IPS-18c (cell line): ENCODE measurements at regions not wholly inside any gene's neighbourhood (a gene's known extent, or its start where the extent isn't known, plus 50 kb on each side); places are given as distances from the start of the nearest gene placed in this dataset.
"Not testable (repeated sequence)": the region's sequence is repeated elsewhere in the genome, so short reads cannot be mapped to it uniquely, and the experiment has no call there.

ENCODE experiments used
- H3K4me3 ChIP-seq: 2 replicates; pipeline ENCODE4 v1.7.0; 2013; ENCODE audit warnings: low read depth, mild to moderate bottlenecking, low read length, moderate library complexity; ENCODE audit not compliant: insufficient read depth
- H3K9me3 ChIP-seq: one replicate; pipeline ENCODE4 v1.6.1; 2013; ENCODE audit warnings: mild to moderate bottlenecking, low read length, moderate library complexity; ENCODE audit not compliant: control insufficient read depth, insufficient read depth

DNA sequence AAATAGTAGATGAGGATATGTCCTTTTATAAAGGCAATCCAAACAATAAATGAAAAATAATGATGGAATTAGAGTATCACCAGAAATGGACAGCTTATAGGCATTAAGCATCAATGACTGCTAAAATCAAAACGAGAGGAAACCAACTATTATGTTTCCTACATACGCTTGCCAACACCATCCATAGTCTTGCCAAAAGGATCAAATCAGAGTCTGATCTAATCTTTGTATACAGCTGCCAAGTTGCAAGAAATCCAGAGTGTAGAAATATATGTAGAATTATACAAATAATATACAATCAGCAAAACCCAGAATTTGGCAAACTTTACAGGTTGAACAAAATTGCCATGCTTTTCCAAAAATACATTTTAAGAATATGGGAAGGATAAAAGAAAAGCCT lies 1661.6 kb downstream of the SLITRK1 start:
- Histone ChIP-seq H3K4me3 (no peak overlapping the region), H3K9me3 (no peaks in the 10 kb centered on the region)

DNA sequence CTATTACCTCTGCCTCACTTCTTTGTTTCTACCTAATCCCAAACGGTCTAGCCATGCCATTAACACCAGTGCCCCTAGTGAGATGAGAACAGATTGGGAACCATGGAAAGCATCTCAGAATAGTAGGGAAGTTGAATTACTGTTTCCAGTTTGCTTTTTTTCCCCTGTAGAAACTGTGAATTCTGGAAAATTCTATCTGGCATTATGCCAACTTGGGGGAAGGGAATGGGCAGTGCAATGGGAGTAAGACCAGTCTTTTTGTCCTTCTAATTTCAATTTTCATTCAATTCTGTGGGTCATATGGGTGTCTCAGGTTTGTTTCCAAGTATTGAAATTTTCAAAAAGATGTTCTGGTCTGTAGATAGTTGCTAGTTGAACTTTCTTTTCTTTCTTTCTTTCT lies 1666.1 kb downstream of the SLITRK1 start:
- Histone ChIP-seq H3K9me3 (no peaks in the 10 kb centered on the region), H3K4me3 (no peak overlapping the region)

DNA sequence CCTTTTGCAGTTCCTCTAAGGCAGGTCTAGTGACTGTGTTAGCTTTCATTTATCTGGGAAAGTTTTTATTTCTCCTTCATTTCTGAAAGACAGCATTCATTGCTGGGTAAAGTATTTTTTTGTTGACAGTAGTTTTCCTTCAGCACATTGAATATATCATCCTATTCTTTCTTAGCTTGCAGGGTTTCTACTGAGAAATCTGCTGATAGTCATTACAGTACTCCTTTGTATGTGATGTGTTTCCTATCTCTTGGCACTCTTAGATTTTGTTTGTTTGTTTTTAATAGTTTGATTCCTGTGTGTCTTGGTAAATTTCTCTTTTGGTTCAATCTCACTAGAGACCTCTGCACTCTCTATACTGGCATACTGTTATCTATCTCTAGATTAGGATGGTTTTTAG lies 1667.9 kb downstream of the SLITRK1 start:
- no peaks in the 10 kb centered on the region for H3K9me3 ChIP-seq
- H3K4me3 ChIP-seq: no peak overlapping the region

DNA sequence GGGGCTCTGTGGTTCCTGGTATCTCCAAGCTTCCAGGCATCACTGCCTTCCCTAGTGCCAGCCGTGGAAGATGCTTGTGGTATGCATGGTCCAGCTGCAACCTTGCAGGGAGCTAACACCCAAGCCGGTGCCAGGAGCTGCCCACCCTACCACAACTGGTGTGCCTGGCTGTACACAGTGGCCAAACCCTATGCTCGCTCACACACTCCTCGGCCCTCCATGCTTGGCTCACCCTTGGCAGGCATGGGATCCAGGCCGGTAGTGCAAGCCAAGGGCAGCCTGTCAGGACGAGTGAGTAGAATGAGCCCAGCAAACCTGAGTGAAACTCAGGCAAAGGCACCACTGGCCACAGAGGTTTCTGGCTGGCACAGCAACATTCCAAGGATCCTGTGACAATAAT lies 1676.0 kb downstream of the SLITRK1 start:
- H3K4me3 ChIP-seq: no peak overlapping the region

DNA sequence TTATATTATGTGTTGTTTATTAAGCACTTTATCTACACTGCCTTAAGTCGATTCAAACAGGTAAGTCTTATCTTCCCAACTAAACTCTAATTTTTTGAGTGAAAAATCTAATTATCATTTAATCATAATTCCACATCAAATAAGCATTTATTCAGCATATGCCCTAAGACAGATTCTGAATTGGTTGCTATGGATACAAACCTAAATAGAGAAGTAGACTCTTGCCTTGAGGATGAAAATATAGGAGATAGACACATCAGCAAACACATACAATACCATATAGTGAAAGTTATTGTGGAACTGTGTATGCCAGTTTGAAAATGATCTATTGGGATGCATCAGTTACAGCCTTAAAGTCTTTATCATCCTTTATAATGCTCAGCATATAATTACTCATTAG lies 1679.9 kb downstream of the SLITRK1 start:
- no peaks in the 10 kb centered on the region for H3K9me3 ChIP-seq

More for the DNA sequence above, 1676.0 kb downstream of the SLITRK1 start:
- no peaks in the 10 kb centered on the region for H3K9me3 ChIP-seq

DNA sequence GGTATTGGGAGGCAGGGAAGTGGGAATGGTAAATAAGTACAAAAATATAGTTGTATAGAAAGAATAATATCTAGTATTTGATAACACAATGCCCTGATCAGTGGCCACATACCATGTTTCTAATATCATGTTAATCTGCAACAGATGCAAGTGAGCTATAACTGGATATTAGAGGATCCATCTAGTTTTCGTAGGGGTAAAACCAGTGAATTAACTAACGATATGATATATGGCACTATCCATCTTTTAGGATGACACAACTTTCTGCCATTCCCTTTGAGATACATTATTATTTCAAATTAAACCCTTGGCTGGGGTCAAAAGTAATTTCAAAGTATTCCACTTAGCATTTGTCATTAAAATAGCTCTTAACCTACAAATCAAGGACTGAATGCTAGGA lies 1686.2 kb downstream of the SLITRK1 start:
- Histone ChIP-seq H3K9me3 (no peaks in the 10 kb centered on the region), H3K4me3 (no peak overlapping the region)

More for the DNA sequence above, 1679.9 kb downstream of the SLITRK1 start:
- H3K4me3 ChIP-seq: no peak overlapping the region

DNA sequence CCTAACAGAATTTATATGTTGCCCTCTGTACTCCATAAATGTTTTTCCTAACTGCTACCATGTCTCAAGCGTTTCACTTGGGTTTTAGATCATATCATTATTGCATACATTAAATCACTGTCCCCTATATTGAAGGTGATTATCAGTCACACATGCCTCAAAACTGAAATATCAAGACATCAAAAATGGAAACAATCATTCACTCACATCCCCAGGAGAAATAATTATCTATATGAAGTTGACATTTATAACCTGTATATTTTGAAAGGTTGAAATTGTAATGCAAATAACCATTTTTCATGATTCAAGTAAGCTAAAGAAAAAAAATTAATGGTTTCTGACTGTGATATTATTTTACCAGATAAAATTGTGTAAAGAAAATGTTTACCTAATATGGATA lies 1695.0 kb downstream of the SLITRK1 start:
- H3K4me3 ChIP-seq: no peak overlapping the region
- no peaks in the 10 kb centered on the region for H3K9me3 ChIP-seq

DNA sequence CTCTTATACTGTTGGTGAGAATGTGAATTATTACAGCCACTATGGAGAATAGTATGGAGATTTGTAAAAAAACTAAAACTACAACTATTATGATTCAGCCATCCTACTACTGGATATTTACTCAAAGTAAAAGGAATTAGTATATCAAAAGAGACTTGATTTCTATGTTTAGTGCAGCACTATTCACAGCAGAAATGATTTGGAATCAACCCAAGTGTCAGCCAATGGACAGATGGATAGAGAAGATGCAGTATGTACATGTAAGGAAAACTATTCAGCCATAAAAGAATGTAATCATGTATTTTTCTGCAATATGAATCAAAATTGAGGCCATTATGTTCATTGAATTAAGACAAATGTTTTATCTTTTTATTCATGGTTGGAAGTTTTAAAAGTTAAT lies 1705.5 kb downstream of the SLITRK1 start:
- no peak overlapping the region for H3K4me3 ChIP-seq
- H3K9me3 ChIP-seq: no peaks in the 10 kb centered on the region

DNA sequence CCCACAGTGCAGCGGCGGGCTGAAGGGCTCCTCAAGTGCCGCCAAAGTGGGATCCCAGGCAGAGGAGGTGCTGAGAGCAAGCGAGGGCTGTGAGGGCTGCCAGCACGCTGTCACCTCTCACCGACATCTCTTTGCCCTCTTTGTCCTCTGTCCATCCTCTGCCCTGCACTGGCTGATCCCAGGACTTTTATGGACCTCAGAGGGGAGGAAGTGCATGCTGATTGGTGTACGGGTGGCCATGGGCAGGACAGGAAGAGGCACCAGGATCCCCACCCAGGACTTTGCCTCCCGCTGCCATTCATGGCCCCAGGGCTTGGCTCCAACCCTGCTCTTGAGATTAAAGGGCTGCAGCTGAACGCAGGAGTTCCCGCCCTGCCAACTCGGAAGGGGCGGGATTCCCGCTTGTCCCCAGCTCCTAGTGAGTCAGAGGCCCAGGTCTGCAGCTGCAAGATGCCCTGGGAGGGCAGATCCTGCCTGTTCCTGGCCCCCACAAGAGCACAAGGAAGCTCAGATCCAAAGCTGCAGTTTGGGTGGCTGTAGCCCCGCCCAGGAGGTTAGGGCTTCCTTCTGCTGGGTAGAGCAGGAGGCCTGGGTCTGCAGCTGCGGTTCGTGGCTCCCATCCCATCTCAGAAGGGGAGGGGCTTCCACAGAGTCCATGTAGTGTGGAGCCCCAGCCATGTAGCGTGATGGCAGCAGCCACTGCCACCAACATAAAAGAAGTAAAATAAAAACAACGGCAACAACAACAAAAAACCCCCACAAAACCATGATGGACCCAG lies 1716.7 kb downstream of the SLITRK1 start:
- H3K9me3 ChIP-seq: peaks cover 2% of the 10 kb centered on the region

DNA sequence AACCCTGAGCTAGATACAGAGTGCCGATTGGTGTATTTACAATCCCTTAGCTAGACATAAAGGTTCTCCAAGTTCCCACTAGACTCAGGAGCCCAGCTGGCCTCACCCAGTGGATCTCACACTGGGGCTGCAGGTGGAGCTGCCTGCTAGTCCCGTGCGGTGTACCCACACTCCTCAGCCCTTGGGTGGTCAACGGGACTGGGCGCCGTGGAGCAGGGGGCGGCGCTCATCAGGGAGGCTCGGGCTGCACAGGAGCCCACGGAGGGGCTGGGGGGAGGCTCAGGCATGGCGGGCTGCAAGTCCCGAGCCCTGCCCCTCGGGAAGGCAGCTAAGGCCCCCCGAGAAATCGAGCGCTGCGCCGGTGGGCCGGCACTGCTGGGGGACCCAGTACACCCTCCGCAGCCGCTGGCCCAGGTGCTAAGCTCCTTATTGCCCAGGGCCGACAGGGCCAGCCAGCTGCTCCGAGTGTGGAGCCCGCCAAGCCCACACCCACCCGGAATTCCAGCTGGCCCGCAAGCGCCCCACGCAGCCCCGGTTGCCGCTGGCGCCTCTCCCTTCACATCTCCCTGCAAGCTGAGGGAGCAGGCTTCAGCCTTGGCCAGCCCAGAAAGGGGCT lies 1717.4 kb downstream of the SLITRK1 start:
- not testable (repeated sequence) for H3K9me3 ChIP-seq, H3K4me3 ChIP-seq

More for the DNA sequence above, 1716.7 kb downstream of the SLITRK1 start:
- no peak overlapping the region for H3K4me3 ChIP-seq

DNA sequence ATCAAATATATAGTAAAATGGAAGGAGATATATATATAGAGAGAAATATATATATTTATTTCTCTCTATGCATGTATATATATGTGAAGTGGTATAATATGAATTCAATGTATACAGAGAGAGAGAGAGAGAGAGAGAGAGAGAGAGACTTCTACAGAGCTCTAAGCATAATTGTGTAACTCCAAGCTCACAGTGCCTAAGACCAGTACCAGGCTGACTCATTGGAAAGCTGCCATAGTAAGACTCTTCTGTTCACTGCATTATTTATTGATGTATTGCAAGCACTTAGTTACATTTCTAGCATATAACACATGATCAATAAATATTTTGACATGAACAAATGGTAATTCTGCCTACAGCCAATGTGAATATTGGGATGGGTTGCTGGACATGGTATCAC lies 1734.7 kb downstream of the SLITRK1 start:
- no peaks in the 10 kb centered on the region for H3K9me3 ChIP-seq
- H3K4me3 ChIP-seq: no peak overlapping the region

DNA sequence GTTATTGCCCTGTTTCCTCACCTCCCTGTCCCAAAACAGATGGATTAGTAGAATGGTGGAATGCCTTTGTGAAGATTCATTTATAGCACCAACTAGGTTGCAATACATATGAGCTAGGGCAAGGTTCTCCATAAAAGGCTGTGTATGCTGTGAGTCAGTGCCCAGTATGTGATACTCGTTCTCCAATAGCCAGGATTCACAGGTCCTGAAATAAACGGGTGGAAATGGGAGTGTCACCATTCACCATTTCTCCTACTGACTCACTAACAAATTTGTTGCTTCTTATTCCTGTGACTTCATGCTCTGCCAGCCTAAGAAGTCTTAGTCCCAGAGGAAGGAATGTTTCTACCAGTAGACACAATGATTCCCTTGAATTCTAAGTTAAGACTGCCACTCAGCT lies 1745.4 kb downstream of the SLITRK1 start:
- H3K4me3 ChIP-seq: no peak overlapping the region
- H3K9me3 ChIP-seq: no peaks in the 10 kb centered on the region

DNA sequence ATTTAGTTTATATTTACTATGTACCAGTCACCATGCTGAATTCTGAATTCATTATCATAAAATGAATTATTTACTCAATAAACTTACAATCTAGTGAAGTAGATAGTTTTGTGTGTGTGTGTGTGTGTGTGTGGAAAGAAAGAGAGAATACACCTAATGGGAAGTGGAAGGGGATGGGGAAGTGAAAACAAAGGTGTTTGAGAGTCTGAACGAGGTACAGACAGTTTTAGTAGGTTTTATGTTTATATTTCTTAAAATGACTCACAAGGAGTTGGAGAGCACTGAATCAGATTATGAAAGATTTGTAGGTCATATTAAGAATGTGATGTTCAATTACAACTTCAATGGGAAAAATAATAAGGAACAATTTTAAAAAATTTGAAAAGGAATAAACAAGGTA lies 1753.0 kb downstream of the SLITRK1 start:
- H3K4me3 ChIP-seq: no peak overlapping the region
- H3K9me3 ChIP-seq: no peaks in the 10 kb centered on the region

DNA sequence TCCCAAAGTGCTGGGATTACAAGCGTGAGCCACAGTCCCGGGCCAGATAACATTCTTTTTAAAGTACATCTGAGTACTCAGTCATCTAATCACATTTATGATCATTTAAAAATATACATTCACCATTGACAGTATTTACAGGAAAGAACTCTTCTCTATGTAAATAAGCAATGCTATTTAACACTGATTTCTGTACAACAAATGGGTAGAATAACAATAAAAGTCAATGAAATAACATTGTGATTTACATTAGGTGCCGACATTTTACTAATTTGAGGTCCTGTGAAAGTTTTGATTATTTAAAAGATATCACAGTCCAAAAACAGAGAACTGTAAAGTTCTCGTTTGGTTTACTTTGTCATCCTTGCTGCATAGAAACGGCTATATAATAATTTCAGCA lies 1763.7 kb downstream of the SLITRK1 start:
- Histone ChIP-seq H3K4me3 (no peak overlapping the region), H3K9me3 (no peaks in the 10 kb centered on the region)

DNA sequence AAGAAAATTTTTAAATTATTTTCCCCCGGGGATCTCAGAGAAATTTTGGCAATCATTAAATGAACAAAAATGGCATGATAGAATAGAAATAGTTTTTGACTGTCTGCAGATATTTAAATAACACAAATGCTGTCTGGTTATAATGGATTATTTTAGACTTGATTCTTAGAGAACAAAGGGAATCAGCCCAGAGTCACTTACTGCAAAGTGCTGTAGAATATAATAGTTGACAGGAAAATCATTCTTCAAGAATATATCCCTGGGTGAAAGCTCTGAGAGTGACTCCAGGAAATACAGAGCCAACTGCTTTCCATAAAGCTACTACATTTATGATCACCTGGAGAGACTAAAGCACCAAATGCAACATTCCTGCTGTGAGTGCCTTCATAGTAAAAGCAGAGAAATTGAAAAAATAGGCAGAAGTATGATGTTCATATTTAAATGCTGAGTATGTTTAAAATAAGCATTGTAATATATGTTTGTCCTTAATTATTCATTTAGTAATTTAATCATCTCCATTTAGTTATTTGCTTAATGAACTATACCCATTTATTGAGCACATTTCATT lies 1765.8 kb downstream of the SLITRK1 start:
- Histone ChIP-seq H3K4me3 (no peak overlapping the region), H3K9me3 (no peaks in the 10 kb centered on the region)

DNA sequence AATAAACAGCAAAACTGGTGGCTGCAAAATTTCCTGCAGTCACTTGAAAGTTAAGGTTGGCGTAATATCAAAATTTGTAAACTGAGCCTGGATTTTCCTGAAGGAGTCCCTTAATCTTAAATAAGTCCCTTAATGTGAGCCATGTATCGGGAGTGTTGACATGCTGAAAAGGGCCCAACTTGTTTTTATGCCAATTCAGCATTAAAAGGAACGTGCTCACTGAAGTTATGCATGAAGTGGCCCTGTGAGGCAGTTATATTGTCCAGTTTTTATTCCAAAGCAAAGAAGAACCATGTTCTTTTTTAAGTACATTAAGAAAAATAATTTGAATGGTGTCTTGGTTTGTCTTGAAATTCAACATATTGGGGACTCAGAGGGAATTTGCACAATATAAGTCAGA lies 1766.9 kb downstream of the SLITRK1 start:
- no peak overlapping the region for H3K4me3 ChIP-seq
- H3K9me3 ChIP-seq: no peaks in the 10 kb centered on the region

DNA sequence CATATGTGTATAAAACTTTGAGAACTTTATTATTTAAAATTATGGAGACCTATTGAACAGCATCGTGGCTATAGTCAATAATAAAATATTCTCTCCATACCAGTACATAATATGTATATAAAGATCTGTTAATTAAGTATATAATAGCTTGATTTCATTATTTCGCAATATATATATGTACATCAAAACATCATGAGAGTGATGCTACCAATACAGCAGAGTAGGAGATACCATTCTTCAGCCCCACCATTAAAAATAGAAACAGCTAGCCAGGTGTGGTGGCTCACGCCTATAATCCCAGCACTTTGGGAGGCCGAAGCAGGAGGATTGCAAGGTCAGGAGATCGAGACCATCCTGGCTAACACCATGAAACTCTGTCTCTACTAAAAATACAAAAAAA lies 1755.3 kb upstream of the SPRY2 start:
- H3K9me3 ChIP-seq: no peaks in the 10 kb centered on the region
- no peak overlapping the region for H3K4me3 ChIP-seq

DNA sequence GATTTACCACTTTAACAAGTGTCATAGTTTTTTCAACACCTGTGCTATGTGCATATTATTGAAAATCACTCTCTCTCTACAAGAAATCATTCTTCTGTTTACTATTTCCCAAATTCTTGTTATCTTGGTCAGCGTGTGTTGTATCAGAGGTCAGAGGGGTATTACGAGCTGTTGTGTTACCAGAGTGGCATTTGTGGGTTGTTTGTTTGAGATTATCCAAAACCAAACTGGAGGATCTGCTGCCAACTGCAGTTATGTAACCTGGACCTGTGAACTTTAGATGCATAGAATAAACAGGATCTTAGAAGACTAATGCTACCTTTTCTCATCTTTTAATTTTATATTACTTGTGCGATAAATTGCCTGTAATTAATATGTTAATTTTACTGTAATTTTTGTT lies 1751.4 kb upstream of the SPRY2 start:
- no peaks in the 10 kb centered on the region for H3K9me3 ChIP-seq

More for the DNA sequence above, 1751.4 kb upstream of the SPRY2 start:
- no peak overlapping the region for H3K4me3 ChIP-seq
